GM18517 (cell line): ENCODE measurements at regions not wholly inside any gene's neighbourhood (a gene's known extent, or its start where the extent isn't known, plus 50 kb on each side); places are given as distances from the start of the nearest gene placed in this dataset.
"Not testable (repeated sequence)": the region's sequence is repeated elsewhere in the genome, so short reads cannot be mapped to it uniquely, and the experiment has no call there.

Experiments used
- ATAC-seq: cut with Tn5 transposase; IDR thresholded peaks from one replicate; pipeline ENCODE4 v1.9.1; 2021; ENCODE audit warnings: mild to moderate bottlenecking, moderate library complexity; ENCODE audit not compliant: unreplicated experiment

DNA sequence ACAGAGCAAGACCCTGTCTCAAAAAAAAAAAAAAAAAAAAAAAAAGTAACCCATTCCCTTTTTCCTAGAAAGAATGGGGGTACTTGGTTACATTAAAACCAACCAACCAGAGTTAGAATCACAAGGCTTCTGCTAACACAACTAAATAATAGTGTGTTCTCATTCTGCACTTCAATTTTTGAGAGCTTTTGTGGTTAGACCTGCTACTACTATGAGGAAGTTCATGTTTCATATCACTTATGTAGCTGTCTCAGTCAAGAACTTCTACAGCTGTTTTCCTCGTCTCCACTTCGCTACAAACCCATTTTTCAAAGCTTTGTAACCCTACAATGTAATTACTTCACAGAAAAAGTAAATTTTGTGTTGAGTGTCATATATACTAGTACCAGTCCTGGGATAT lies 58.3 kb downstream of the PDHA2 start:
- no peak for ATAC-seq

DNA sequence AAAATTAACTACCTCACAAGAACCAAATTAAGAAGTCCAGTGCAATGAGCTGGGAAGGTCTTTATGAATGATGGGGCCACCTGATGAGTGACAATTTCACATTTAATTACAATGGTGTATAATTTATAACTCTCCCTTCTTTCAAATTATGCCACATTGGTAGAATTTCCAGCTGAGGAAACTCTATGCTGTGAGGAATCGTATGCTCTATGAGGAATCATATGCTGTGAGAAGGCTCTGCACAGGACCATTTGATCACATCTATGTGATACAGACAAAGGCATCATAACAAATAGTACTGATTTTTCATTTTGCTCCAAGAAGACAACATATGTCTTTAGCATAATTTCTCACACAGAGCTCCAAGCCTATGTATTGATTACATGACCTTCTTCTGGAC lies 69.3 kb downstream of the PDHA2 start:
- no peak for ATAC-seq

DNA sequence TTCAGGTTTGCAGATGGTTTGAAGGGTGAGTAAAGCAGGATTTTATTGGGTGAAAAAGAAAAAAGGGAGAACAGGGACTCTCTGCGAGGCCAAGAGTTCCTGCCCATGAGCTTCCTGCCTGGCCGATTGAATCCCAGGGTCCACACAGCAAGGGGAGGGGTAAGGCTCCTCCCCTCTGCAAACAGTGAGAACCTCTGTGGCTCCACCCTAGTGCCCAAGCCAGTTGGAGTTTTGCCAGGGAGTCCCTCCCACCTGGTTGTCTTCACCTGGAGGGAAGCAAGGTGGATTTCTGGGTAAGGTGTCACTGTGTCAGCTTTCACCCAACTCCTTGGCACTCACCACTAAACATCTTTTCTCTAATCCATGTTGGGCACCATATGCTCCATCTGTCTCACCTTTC lies 70.9 kb downstream of the PDHA2 start:
- no peak for ATAC-seq

DNA sequence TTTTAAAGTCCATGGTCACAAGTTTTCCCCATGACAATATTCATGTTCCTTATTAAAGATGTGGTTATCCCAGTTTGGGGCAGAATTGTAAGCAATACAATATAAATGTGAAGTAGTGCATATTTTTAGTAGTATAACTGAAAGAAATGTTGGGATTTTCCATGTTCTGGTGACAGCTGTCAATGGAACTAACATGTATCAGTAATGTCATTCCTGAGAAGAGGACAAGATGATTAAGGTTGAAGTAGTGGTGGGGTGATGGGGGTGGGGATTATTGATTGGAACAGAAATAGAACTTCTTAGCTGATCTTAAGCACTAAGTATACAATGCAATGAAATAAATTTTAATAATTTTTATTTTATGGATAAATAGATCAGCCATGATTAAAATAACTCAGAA lies 81.6 kb downstream of the PDHA2 start:
- no peak for ATAC-seq

DNA sequence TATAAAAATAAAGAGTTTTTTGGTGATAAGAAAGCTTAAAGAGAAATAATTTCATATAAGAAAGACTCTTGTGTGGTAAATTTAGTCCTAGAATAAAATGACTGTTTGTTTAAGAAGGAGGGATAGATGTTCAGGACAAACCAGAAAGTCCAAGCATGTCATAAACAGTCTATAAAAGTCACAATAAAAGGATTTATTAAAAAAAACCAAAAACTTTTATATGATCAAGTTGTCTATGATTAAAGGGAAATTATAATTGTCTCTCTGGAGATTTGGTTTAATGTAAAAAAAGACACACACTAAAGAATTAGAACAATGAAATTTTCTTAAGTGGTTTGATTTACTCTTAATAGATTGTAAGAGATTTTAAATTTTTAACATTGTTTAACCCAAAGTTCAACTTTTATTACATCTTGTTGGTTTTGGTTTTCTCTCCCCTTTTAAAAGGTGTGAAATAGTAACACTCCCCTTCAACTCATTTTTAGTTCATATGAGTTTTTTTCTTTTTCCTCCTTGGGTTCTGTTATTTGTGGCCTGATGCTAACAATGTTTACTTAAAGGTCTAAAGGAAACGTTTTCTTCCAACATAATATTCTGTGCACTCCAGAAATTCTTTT lies 89.7 kb downstream of the PDHA2 start:
- ATAC-seq: no peak

DNA sequence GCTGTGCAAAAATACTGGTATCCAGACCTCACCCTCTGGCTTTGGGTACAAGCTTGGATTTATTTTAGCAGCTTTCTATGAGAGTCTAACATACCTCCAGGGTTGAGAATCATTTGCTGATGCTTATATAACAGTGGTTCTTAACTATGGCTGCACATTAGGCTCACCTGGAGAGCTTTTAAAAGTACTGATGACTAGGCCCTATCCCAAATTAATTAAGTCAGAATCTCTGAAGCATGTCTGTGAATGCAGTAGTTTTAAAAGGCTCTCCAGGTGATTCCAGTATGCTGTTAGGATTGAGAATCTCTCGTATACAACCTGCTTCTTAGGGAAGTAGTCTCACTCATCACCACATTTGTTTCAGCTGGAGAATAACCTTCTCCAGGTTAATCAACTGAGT lies 99.2 kb downstream of the PDHA2 start:
- no peak for ATAC-seq

DNA sequence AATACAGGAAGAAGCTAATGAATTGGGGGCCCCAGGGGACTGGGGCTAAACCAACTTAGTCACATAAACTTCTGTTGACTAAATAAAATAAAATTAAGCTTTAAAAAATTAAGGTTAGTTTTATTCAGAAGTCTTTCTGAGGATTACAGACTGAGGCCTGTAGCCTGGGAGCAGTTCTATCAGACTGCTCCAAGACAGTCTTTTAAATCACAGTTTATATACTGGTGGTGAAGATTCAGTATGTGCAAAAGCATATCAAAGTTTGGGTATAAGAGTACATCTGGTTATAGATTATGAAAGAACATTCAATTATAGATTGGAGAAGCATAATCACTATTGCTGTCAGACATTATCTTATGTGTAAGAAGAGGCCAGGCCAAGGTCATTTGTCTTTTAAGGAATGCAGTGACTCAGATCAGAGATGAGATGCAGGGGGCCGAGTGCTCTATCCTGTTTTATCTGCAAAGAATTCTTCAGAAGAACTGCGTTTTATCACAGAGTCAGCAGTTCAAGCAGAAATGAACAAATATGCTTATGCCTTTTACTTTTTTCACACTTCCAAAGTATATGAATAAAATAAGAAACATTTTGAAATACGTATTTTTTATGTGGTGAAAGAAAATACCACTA lies 109.4 kb downstream of the PDHA2 start:
- no peak for ATAC-seq

DNA sequence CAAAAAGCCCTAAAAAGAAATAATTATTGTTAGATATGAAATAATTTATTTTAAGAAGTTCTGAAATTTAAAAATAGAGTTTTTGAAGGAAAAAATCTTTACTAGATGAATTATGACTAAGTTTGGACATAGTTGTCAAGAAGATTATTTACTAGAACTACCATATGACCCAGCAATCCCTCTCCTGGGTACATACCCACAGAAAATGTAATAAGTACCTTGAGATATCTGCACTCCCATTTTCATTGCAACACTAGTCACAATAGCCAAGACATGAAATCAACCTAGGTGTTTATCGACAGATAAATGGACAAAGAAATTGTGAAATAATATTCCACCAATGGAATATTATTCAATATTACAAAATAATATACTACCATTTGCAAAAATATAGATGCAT lies 109.9 kb downstream of the PDHA2 start:
- ATAC-seq: no peak

DNA sequence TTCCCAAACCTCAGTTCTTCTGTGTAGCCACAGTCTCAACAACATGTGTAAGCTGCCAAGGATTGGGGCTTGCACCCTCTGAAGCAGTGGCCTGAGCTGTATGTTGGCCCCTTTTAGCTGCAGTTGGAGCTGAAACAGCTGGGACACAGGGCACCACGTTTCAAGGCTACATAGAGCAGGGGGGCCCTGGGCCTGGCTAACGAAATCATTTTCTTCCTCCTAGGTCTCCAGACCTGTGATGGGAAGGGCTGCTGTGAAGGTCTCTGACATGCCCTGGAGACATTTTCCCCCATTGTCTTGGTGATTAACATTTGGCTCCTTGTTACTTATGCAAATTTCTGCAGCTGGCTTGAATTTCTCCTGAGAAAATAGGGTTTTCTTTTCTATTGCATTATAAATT lies 112.6 kb downstream of the PDHA2 start:
- not testable (repeated sequence) for ATAC-seq

DNA sequence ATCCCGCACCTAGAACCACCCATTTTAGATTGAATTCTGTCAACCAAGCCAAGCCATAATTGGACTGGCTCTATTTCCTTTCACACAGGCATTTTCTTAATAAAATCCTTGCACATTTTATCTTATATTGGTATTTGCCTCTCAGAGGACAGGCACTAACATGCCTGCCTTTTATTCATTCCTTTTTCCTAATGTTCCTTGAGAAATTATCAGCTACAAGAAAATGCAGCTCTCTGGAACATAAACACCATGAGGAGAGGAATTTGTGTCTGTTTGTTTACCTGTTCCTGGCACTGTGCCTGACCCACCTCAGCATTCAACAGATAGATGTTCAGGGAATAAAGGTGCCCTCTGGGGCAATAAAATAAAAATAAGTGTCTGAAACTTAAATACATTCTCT lies 116.2 kb downstream of the PDHA2 start:
- ATAC-seq: no peak

DNA sequence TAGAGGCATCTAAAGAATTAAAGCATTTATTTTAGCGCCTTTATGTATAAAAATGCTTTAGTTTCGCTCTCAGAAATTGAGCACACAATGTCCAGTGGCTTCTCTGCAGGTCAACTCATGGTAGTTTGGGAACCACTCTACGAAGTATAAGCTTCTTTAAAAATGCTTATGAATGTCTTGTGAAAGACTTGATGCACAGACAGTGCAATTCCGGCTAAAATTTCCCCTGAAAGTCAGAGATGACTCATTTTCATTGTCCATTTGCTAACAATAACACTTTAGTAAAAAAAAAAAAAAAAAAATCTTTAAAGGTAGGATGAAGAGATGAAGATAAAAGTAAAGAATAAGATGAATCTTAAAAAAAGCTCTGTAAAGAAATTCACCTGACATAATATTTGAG lies 117.2 kb downstream of the PDHA2 start:
- no peak for ATAC-seq

DNA sequence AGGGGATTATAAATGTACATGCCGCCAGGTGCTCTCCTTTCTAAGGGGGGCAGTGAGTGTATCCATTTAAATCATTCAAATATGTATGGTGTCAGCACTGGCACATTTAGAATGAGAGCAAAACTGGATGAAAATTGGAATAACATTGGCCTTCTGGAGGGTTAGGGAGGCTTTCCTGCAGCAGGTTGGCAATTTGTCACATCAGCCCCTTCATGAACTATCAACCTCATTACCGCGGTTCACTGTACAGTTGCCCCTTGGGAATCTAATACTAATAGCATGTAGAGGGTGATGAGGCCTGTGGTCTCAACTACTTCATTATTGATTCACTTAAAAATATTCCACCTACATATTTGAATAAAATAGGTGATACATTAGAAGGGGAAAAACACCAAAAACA lies 117.9 kb downstream of the PDHA2 start:
- no peak for ATAC-seq

DNA sequence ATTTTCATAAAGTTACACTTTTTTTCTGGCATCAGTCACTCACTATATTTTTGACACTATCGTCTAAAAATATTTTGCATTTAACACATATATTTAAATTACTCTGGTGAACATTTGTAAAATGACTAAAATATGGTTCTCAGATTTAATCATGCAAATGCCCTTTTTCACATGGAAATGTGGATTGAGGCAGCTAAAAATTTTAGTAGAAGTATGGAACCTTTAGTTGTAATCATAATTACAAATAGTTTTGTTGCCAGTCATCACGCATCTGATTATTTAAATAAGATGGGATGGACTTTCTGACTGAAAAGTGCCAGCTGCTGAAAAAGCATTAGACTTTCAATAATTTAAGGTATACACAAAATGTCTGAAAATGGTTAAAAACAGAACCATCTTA lies 119.3 kb downstream of the PDHA2 start:
- no peak for ATAC-seq

DNA sequence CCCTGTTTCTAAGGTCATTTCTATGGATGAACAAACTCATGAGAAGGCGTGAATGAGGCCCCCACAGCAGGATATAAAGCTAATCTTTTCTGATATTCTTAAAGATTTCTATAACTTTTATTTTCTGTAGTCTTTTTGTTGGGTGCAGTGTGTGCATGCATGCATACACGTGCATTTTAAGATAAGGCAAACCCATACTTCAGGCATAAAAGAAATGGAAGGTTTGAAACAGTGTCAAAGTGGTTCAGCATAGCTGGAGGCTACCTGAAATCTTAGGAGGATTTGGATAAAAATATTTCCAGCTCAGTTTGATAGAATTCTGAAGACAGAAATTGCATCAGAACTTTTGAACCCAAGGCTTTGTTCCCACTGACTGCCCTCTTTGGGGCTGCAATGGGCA lies 119.7 kb downstream of the PDHA2 start:
- ATAC-seq: no peak

DNA sequence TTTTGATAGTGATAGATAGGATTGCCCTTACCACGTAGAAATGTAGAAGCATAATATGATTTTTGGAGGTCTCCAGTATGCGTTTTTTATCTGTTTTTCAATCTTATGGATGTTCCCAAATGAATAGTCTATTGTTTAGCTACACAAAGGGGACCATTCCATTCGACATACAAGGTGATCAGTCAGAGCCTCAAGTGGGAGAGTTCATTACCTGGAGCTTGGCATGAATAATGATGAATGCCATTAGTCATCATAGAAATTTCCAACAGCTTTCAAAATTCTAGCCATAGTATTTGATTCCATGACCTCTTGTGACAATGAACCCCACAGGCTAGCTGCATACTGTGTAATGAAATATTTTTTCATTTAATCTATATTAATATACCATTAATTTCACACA lies 123.6 kb downstream of the PDHA2 start:
- no peak for ATAC-seq

DNA sequence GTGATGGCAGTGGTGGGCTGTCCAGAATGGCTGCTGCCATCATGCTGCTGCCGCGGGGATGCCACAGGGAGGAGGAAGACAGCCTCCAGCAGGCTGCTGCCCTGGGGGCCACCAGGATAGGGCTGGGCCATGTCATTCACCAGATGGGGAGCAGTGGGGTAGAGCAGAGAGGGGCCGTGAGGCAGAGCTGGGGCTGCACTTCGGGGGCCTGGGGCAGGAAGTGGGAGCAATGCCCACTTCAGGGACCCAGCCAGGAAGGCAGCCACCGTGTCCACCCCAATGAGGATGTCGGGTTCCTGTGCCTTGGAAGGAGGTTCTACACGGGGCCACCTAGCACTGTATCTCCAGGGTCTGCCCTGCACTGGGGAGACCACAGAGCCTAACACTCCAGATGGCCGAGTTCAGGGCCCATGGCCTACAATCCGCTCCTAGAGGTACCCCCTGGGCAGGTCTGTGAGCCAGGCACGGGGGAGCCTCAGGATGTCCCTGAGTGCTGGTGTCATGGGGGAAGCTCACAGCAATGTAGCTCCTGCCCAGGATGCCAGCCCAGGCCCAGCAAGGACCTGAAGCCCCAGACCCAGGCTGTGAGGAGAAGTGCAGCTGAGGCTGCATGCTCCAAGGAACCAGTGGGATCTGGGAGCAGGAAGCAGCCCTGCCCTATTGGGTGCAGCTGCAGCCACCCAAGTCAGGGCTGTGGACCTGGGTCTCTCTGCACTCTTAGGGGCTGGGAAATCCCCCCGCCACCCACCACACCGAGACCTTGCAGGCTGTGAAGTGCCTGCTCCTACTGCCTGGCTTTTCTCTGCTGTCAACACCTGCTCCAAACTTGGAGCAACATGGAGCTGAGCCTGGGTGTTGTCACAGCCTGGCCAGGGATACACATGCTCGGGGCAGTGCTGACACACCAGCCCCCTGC lies 140.3 kb downstream of the PDHA2 start:
- no peak for ATAC-seq

DNA sequence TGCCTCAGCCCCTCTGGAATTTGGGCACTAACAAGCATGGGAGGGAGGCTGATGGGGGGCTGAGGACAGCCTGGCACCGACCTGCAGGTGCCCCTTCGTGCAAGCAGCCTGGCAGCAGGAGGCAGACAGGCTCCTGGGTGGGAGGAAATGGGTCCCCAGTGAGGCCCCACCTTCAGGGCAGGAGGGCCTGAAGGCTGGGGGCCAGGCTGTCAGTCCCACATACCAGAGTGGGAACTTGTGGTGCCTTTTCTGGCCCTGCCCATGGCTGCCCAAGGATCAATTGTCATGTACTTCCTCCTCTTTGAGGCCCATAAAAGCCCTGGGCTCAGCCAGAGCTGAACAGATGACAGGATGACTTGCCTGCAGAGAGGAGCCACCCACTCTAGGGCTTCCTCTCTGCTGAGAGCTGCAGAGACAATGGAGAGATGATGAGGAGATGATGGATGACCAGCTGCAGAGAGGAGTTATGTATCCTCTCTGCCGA lies 141.0 kb downstream of the PDHA2 start:
- no peak for ATAC-seq

DNA sequence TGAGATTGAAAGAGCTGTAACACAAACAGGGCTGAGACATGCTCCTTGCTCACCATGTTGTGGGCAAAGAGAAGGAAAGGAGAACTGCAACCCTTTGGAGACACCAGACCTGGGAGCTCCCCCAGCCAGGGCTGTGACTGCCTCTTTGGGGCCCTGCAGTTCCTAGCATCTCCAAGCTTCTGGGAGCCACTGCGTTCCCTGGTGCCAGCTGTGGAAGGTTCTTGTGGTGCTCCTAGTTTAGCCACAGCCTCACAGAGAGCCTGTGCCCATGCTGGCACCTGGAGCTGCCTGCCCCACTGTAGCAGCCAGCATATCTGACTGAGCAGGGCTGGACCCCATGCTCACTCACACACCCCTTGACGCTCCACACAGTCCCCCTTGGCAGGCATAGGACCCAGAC lies 141.7 kb downstream of the PDHA2 start:
- ATAC-seq: no peak

DNA sequence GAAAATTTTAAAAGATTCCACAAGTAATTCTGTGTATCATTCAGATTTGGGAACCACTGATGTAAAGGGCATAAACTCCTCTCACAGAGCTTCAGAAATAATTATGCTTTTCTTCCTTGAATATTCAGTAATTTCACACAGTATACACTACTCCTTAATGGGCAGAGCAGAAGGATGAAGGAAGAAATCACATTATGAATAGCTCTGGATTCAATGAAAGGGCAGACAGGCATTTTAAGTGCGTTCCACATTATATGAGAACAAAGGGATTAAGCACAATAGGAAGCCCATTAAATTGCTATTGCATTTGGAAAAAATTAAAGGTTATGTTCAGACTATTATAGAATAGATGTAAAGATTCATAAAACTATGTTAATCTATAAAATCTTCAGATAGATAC lies 142.6 kb downstream of the PDHA2 start:
- ATAC-seq: no peak

DNA sequence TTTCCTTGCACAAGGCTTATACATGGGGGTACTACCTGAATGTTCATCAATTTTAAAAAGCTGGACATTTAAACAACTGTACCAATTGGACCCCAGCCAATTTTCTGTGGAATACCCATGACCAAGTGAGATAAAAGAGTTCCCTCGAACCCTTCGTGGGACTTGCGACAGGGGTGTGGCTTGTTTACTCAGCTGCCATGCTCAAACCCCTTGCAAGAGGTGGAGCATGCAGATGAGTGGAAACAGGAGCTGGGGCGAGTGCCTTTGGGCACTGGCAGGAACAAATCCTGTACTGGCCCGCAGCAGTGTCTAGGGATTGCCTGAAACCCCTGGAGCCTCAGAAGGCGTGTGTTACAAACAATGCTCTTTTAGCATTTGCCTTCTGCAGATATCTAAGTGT lies 144.2 kb downstream of the PDHA2 start:
- ATAC-seq: no peak

DNA sequence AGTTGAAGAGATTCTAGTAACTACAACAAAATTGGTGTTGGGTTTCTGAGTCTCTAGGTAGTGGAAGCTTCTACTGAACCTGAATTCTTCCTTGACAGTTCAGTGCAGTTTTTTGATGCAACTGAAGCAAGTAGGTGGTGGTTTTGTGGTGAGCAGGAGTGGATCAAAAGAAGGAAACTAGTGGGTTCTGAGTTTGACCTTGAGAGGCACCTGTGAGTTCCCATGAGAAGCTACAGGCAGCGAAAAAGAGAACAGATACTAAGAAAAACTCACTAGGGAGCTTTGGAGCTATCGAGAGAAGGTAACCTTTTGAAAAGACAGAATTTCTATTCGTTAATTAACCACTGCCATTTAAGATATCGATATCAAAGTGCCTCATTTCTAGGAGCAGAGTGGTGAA lies 145.2 kb downstream of the PDHA2 start:
- ATAC-seq: no peak
